Stimulated activated effector memory CD8-positive, alpha-beta T cell treated with anti-CD3 and anti-CD28 coated beads, Interleukin-12 subunit alpha, Interleukin-12 subunit beta, amount 100 ng/mL, for 72 hours (primary cell): ENCODE measurements at regions not wholly inside any gene's neighbourhood (a gene's known extent, or its start where the extent isn't known, plus 50 kb on each side); places are given as distances from the start of the nearest gene placed in this dataset.

ENCODE experiments used
- ATAC-seq: fragments of 150-1000 bp; cut with Tn5 transposase; 2 replicates; pipeline ENCODE4 v1.10.0; 2021
- DNase-seq, 2 donors: peaks; one replicate each; pipeline ENCODE4 v3.0.0; 2021 to 2022; ENCODE audit warnings: low spot score in 2 of 2
- H3K27ac Mint-ChIP-seq: one replicate; pipeline ENCODE4 v1.8.0; 2022; ENCODE audit warnings: mild to moderate bottlenecking, mixed read lengths
- H3K36me3 Mint-ChIP-seq: one replicate; pipeline ENCODE4 v1.8.0; 2022; ENCODE audit warnings: mild to moderate bottlenecking, mixed read lengths
- H3K4me1 Mint-ChIP-seq: one replicate; pipeline ENCODE4 v1.8.0; 2022; ENCODE audit warnings: mixed read lengths
- H3K4me3 Mint-ChIP-seq: one replicate; pipeline ENCODE4 v1.8.0; 2022; ENCODE audit warnings: mild to moderate bottlenecking, mixed read lengths
- H3K9me3 Mint-ChIP-seq: one replicate; pipeline ENCODE4 v1.8.0; 2022; ENCODE audit warnings: mixed read lengths

GRCh38 chr18:73945130-73945792, 202.4 kb downstream of the FBXO15 start:
- DNase-seq = no peak
- H3K4me1 Mint-ChIP-seq = no peaks in the 10 kb centered on the region
- no peak overlapping the region for H3K27ac Mint-ChIP-seq
- peak; percentile 39 for ATAC-seq
- peaks cover 3% of the 10 kb centered on the region for H3K9me3 Mint-ChIP-seq
- H3K4me3 Mint-ChIP-seq = no peak overlapping the region
- H3K36me3 Mint-ChIP-seq = no peaks in the 10 kb centered on the region

- ATAC-seq (peak; percentile 50), DNase-seq (no peak)
- Mint-ChIP-seq H3K9me3 (peaks cover 3% of the 10 kb centered on the region), H3K4me3 (no peak overlapping the region), H3K4me1 (no peaks in the 10 kb centered on the region), H3K27ac (no peak overlapping the region), H3K36me3 (no peaks in the 10 kb centered on the region)
These were observed 202.9 kb downstream of the FBXO15 start for GRCh38 chr18:73944715-73945114.

DNA sequence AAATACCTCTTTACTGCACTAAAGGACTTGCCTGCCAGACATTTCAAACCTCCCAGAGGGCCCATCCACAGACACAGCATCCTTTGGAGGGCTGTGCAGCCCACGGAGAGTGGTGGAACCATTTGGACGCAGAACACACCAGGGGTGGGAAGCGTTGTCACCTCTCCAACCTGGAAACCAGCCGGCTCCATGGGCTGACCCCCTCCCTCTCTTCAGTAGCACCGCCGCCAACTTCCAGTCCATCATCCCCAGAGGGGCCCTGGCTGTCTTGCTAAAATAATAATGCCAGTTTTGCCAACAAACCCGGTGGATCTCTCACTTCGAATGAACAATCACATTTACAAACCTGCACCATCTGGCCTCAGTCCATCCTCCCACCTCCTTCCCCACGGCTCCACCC, 203.9 kb downstream of the FBXO15 start:
- no peak overlapping the region for H3K4me3 Mint-ChIP-seq
- H3K36me3 Mint-ChIP-seq = no peaks in the 10 kb centered on the region
- H3K9me3 Mint-ChIP-seq = peaks cover 3% of the 10 kb centered on the region
- no peaks in the 10 kb centered on the region for H3K4me1 Mint-ChIP-seq
- ATAC-seq = no peak
- no peak for DNase-seq
- H3K27ac Mint-ChIP-seq = no peak overlapping the region

- Mint-ChIP-seq H3K36me3 (no peaks in the 10 kb centered on the region), H3K27ac (no peak overlapping the region), H3K9me3 (peaks cover 3% of the 10 kb centered on the region), H3K4me1 (no peaks in the 10 kb centered on the region), H3K4me3 (no peak overlapping the region)
- ATAC-seq = no peak
- no peak for DNase-seq
These were observed 204.7 kb downstream of the FBXO15 start for GRCh38 chr18:73942956-73943355.

GRCh38 chr18:73942081-73942625, 205.5 kb downstream of the FBXO15 start:
- DNase-seq = no peak
- Mint-ChIP-seq H3K4me3 (no peak overlapping the region), H3K36me3 (no peaks in the 10 kb centered on the region), H3K9me3 (peaks cover 3% of the 10 kb centered on the region), H3K4me1 (no peaks in the 10 kb centered on the region), H3K27ac (no peak overlapping the region)
- ATAC-seq = no peak

DNA sequence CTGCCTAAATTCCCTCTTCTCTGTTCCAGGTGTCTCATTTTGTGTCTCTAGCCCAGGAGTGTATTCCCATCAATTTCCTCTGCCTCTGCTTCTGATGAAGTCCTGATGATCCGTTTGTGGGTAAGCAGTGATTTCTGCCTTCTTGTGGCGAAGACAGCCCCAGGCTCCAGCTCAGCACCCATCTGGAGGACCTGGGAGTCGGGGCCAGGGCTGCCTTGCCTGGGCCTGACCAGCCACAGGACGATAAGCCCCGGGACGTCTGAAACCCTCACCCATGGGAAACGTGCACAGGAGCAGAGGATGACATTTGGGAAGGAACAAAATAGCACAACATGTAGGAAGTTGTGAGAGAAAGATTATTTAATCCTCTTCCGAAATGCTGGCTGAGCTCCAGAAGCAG, 206.9 kb downstream of the FBXO15 start:
- ATAC-seq (no peak), DNase-seq (no peak)
- H3K27ac Mint-ChIP-seq = no peak overlapping the region
- H3K36me3 Mint-ChIP-seq = no peaks in the 10 kb centered on the region
- peaks cover 3% of the 10 kb centered on the region for H3K9me3 Mint-ChIP-seq
- H3K4me3 Mint-ChIP-seq = no peak overlapping the region
- no peaks in the 10 kb centered on the region for H3K4me1 Mint-ChIP-seq

- Mint-ChIP-seq H3K27ac (no peak overlapping the region), H3K9me3 (peaks cover 3% of the 10 kb centered on the region), H3K4me3 (no peak overlapping the region), H3K4me1 (no peaks in the 10 kb centered on the region), H3K36me3 (no peaks in the 10 kb centered on the region)
- DNase-seq (no peak), ATAC-seq (no peak)
These were observed 208.2 kb downstream of the FBXO15 start for GRCh38 chr18:73939391-73939790.

DNA sequence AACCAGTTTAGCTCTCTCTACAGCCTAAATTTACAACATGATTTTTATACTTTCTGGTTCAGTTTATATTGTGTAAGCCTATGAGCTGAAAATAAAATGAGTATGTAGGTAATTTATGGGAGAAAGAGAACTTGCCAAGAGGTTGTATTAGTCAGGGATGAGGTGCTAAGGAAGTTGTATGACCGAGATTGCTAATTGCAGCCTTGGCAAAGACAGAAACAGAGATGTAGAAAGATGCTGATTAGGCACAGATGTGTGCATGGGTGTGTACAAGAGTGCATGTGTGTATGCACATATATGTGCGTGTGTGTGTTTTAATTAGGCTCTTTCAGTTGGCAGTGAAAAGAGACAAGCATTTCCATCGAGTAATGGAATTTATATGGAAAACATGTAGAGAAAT, 213.9 kb downstream of the FBXO15 start:
- Mint-ChIP-seq H3K9me3 (no peaks in the 10 kb centered on the region), H3K27ac (no peak overlapping the region), H3K4me1 (no peaks in the 10 kb centered on the region), H3K4me3 (no peak overlapping the region), H3K36me3 (no peaks in the 10 kb centered on the region)
- no peak for DNase-seq
- no peak for ATAC-seq

- DNase-seq = no peak
These were observed 214.7 kb downstream of the FBXO15 start for GRCh38 chr18:73932976-73933375.

DNA sequence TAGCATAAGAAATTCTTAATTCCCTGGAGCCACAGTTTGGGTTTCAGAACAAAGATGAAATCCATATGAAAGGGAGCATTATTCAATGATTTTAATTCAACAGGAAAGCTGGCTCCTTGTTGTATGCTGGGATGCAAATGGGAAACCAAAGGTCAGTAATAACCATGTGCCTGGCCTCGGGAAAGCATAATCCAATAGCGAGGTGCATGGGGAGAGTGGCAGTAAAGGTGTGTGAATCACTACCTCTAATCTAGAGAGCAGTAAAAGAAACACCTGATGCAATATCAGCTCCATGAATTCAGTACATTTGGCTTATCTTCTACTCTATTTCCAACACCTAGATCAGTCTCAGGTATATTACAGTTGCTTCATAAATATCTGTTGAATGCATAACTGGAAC, 220.1 kb downstream of the FBXO15 start:
- Mint-ChIP-seq H3K4me3 (no peak overlapping the region), H3K4me1 (no peaks in the 10 kb centered on the region), H3K9me3 (no peaks in the 10 kb centered on the region), H3K27ac (no peak overlapping the region), H3K36me3 (no peaks in the 10 kb centered on the region)
- DNase-seq (no peak), ATAC-seq (no peak)

More at GRCh38 chr18:73932976-73933375, 214.7 kb downstream of the FBXO15 start:
- Mint-ChIP-seq H3K4me1 (no peaks in the 10 kb centered on the region), H3K36me3 (no peaks in the 10 kb centered on the region), H3K9me3 (no peaks in the 10 kb centered on the region), H3K27ac (no peak overlapping the region), H3K4me3 (no peak overlapping the region)
- no peak for ATAC-seq

DNA sequence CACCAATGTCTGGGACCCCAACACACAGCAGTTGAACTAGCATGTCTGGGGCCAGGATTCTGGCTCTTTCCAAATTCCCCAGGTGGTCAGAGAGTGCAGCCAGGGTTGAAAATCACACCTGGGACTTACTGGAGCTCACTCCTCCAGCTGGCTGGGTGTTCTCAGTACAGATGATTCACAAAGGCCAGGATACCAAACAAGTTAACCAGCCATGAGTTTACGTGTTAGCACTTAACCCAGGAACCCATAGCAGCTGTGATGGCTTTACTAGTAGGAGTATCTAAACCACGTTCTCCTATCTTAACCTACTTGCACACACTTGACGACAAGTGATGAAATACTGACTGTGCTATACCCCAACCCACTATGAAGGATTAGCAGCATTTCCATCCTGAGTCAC, 222.8 kb downstream of the FBXO15 start:
- Mint-ChIP-seq H3K9me3 (no peaks in the 10 kb centered on the region), H3K27ac (no peak overlapping the region), H3K4me1 (no peaks in the 10 kb centered on the region), H3K4me3 (no peak overlapping the region), H3K36me3 (no peaks in the 10 kb centered on the region)
- ATAC-seq (no peak), DNase-seq (no peak)

DNA sequence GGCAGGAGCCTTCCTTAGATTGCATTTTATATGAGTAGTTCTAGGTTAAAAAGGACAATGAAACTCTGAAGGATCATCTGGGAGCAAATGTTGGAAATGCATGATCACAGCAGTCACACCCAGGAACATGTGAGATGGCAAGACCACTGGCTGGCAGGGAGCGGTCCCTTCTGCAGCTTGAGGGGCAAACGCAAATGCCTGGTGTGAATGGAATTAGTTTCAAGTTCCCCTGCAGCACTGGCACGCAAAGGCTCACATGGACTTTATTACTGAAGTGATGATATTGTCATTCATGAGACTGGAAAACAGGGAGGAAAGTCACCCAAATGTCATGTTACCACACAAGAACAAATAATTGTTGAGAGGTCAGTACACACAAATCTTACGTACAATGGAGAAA, 223.3 kb downstream of the FBXO15 start:
- no peaks in the 10 kb centered on the region for H3K36me3 Mint-ChIP-seq
- no peak overlapping the region for H3K4me3 Mint-ChIP-seq
- no peaks in the 10 kb centered on the region for H3K9me3 Mint-ChIP-seq
- no peaks in the 10 kb centered on the region for H3K4me1 Mint-ChIP-seq
- H3K27ac Mint-ChIP-seq = no peak overlapping the region
- ATAC-seq = no peak
- DNase-seq = no peak

GRCh38 chr18:73923866-73924265, 223.8 kb downstream of the FBXO15 start:
- Mint-ChIP-seq H3K4me3 (no peak overlapping the region), H3K27ac (no peak overlapping the region), H3K36me3 (no peaks in the 10 kb centered on the region), H3K9me3 (no peaks in the 10 kb centered on the region), H3K4me1 (no peaks in the 10 kb centered on the region)
- DNase-seq (no peak), ATAC-seq (no peak)

DNA sequence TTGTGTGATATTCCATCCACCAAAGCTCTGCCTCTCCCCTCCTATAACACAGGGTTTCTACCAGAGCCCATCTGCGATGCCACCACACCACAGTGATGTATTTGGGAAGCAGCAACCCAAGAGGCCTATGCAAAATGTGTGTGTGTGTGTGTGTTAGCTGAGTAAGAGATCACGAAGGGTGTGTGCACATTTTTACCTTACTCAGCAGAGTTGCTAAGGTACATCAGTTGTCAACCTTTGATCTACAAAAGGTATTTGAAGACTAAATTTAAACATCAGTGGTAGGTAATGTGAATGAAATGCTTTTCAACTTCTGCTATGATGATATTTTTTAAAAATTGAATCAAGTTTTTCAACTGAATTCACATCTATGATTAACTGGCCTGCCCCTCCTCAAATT, 227.6 kb downstream of the FBXO15 start:
- no peak for ATAC-seq
- no peak overlapping the region for H3K4me3 Mint-ChIP-seq
- no peaks in the 10 kb centered on the region for H3K4me1 Mint-ChIP-seq
- H3K27ac Mint-ChIP-seq = no peak overlapping the region
- H3K9me3 Mint-ChIP-seq = no peaks in the 10 kb centered on the region
- no peaks in the 10 kb centered on the region for H3K36me3 Mint-ChIP-seq
- DNase-seq = no peak

DNA sequence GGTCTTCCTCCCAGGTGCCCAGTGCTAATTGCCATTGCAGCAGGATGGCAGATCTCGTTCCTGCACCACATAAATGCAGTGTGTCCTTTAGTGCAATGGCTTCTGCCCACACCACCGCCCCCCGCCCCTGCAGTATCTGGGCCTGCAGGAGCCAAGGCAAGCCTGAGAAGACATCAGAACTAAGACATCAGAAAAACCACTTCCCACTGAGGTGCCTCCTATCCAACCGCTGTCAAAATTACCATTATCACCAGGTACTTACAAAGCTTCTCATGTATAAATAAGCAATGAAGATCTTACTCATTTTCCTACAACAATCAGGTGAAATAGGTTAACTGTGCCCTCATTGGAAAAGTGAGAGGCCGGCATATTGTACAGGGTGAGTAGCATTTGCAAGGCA, 228.8 kb downstream of the FBXO15 start:
- Mint-ChIP-seq H3K4me1 (no peaks in the 10 kb centered on the region), H3K36me3 (no peaks in the 10 kb centered on the region), H3K4me3 (no peak overlapping the region), H3K27ac (no peak overlapping the region), H3K9me3 (no peaks in the 10 kb centered on the region)
- no peak for DNase-seq
- ATAC-seq = no peak

DNA sequence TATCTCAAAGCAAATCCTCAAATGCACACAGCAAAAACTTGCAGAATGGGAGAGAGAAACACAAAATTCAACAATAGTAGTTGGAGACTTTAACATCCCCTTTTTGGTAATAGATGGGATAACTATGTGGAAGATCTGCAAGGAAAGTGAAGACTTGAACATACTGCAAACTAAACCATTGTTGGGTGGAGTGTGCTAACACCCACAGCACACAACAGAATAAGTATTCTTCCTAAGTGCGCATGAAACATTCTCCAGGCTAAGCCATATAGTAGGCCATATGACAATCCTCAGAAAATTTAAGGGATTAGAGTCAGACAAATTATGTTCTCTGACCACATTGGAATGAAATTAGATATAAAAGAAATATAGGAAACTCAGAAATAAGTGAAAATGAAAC, 230.6 kb downstream of the FBXO15 start:
- DNase-seq (no peak), ATAC-seq (no peak)
- Mint-ChIP-seq H3K36me3 (no peaks in the 10 kb centered on the region), H3K4me3 (no peak overlapping the region), H3K27ac (no peak overlapping the region), H3K9me3 (peaks cover 3% of the 10 kb centered on the region), H3K4me1 (no peaks in the 10 kb centered on the region)

DNA sequence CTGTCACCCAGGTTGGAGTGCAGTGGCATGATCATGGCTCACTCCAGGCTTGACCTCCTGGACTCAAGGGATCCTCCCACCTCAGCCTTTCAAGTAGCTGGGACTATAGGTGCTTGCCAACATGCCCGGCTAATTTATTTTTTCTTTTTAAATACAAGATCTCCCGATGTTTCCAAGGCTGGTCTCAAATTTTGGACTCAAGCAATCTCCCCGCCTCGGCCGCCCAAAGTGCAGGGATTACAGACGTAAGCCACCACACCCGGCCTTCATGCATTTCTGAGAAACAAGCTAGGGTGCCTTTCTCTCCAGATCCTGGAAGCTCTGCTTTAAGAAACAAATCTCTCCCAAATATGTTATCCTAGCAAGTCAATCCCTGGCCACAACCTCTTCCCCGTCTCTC, 234.1 kb downstream of the FBXO15 start:
- no peak overlapping the region for H3K27ac Mint-ChIP-seq
- peaks cover 3% of the 10 kb centered on the region for H3K9me3 Mint-ChIP-seq
- H3K4me3 Mint-ChIP-seq = no peak overlapping the region
- H3K4me1 Mint-ChIP-seq = no peaks in the 10 kb centered on the region
- ATAC-seq (no peak), DNase-seq (no peak)
- no peaks in the 10 kb centered on the region for H3K36me3 Mint-ChIP-seq
